HG02678 (cell line): ENCODE measurements at regions not wholly inside any gene's neighbourhood (a gene's known extent, or its start where the extent isn't known, plus 50 kb on each side); places are given as distances from the start of the nearest gene placed in this dataset.

Source experiments
- ATAC-seq: cut with Tn5 transposase; IDR thresholded peaks from one replicate; pipeline ENCODE4 v1.9.1; 2021; ENCODE audit warnings: mild to moderate bottlenecking, moderate library complexity; ENCODE audit not compliant: unreplicated experiment

- no peak for ATAC-seq
Measured at GRCh38 chr4:178899084-178899483, 1456.8 kb upstream of the AGA start.

GRCh38 chr4:178917756-178918155 is 1475.5 kb upstream of the AGA start:
- ATAC-seq: no peak

GRCh38 chr4:178937130-178937529 is 1494.9 kb upstream of the AGA start:
- ATAC-seq: no peak

GRCh38 chr4:178941975-178942374 is 1499.7 kb upstream of the AGA start:
- no peak for ATAC-seq

- ATAC-seq: no peak
Measured at GRCh38 chr4:178953447-178954120, 1511.3 kb upstream of the AGA start.

- no peak for ATAC-seq
Measured at GRCh38 chr4:178955614-178956013, 1513.4 kb upstream of the AGA start.

- ATAC-seq: no peak
Measured at GRCh38 chr4:178958725-178959440, 1516.6 kb upstream of the AGA start.

GRCh38 chr4:178963446-178964045 is 1521.3 kb upstream of the AGA start:
- no peak for ATAC-seq

GRCh38 chr4:178966644-178967043 is 1524.4 kb upstream of the AGA start:
- ATAC-seq: no peak

GRCh38 chr4:178970433-178971140 is 1528.3 kb upstream of the AGA start:
- no peak for ATAC-seq

- no peak for ATAC-seq
Measured at GRCh38 chr4:178976861-178977260, 1534.6 kb upstream of the AGA start.

GRCh38 chr4:178993306-178993705 is 1551.1 kb upstream of the AGA start:
- ATAC-seq: no peak

- no peak for ATAC-seq
Measured at GRCh38 chr4:179001918-179002317, 1559.7 kb upstream of the AGA start.

- no peak for ATAC-seq
Measured at GRCh38 chr4:179007755-179008154, 1565.5 kb upstream of the AGA start.

GRCh38 chr4:179017581-179017980 is 1575.3 kb upstream of the AGA start:
- no peak for ATAC-seq

- no peak for ATAC-seq
Measured at GRCh38 chr4:179027569-179027968, 1585.3 kb upstream of the AGA start.

GRCh38 chr4:179028321-179028720 is 1586.1 kb upstream of the AGA start:
- no peak for ATAC-seq

GRCh38 chr4:179029683-179030082 is 1587.4 kb upstream of the AGA start:
- ATAC-seq: no peak

GRCh38 chr4:179040259-179040658 is 1598.0 kb upstream of the AGA start:
- no peak for ATAC-seq

GRCh38 chr4:179048839-179049453 is 1606.7 kb upstream of the AGA start:
- ATAC-seq: no peak

- ATAC-seq: no peak
Measured at GRCh38 chr4:179051206-179051605, 1609.0 kb upstream of the AGA start.
